NCI-H146 treated with DMSO at 0.1 percent for 48 hours (cell line): ENCODE measurements at regions not wholly inside any gene's neighbourhood (a gene's known extent, or its start where the extent isn't known, plus 50 kb on each side); places are given as distances from the start of the nearest gene placed in this dataset.

Experiments
- DNase-seq: peaks from one replicate; lab custom pipeline; 2025; ENCODE audit not compliant: unreplicated experiment; lab: John Stamatoyannopoulos, UW

DNA sequence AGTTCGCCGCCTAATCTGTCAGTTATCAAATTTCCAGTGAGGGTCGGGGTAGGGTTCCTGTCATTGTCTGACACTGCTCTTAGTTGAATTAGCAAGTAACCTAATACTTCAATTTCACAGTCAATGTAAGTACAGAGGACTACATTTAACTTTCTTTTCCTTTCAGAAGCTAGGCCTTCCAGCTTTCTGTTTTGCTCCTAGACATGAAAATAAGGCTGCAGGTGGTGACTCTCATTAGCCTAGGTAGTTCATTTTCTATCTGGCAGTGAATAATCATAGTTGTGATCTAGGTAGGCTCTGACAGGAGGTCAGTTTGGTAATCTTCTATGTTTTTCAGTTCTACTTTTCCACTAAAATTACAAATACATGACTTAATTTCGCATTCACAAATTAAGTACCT, 783.1 kb downstream of the MRPL39 start:
- no peak for DNase-seq

- no peak for DNase-seq
Observed at GRCh38 chr21:24823247-24823646, 784.0 kb downstream of the MRPL39 start.

- DNase-seq, result no peak
Observed at GRCh38 chr21:24785033-24785432, 822.2 kb downstream of the MRPL39 start.

- DNase-seq, result no peak
Observed at GRCh38 chr21:24781146-24781545, 826.1 kb downstream of the MRPL39 start.

- no peak for DNase-seq
Observed at GRCh38 chr21:24759348-24760075, 847.8 kb downstream of the MRPL39 start.

- DNase-seq, result no peak
Observed at GRCh38 chr21:24738063-24738462, 869.2 kb downstream of the MRPL39 start.

GRCh38 chr21:24737296-24737850, 869.9 kb downstream of the MRPL39 start:
- DNase-seq, result no peak

- DNase-seq, result no peak
Observed at GRCh38 chr21:24730661-24731060, 876.6 kb downstream of the MRPL39 start.

DNA sequence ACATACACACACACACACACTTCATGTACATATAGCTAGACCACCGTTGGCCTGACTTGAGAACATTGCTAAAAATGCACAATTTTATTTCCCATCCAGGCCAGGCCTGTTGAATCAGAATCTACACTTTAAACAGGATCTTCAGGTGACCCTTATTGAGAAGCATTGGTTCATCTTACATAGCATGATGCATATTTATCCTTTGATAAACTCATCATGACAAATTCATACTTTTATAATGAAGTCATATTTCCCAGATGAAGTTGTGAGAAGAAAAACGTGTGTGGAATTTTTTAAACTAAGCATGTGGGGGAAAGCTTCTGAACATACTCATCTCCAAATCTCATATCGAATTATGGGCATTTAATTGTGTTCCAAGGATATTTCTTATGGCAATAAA, 877.7 kb downstream of the MRPL39 start:
- no peak for DNase-seq

DNA sequence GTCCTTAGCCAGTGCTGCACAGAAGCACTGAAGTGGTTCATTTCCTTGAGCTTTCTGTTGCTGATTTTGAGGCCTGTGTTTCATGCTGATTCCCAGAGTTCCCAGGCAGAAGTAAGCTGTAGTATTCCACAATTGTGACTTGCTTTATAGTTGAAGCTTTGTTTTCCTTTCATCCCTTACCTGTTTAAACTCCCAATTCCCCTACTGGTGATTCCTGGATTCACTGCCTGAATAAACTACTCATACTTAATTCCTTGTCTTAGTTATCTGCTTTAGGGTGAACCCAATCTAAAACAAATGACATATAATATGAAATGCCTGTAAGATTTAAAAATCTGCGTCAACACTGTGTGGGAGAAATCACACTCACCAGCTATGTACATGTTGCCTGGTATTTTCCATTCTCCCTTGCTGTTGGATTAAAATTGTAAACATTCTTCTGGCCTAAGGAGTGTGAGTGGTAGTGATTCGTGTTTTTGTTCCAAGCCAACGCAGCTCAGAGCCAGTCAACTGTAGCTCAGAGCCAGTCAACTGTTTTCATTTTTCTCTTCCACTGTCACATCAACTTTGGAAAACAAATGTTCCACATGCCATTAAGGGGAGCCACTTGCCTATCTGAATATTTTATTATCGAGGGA, 879.4 kb downstream of the MRPL39 start:
- no peak for DNase-seq

DNA sequence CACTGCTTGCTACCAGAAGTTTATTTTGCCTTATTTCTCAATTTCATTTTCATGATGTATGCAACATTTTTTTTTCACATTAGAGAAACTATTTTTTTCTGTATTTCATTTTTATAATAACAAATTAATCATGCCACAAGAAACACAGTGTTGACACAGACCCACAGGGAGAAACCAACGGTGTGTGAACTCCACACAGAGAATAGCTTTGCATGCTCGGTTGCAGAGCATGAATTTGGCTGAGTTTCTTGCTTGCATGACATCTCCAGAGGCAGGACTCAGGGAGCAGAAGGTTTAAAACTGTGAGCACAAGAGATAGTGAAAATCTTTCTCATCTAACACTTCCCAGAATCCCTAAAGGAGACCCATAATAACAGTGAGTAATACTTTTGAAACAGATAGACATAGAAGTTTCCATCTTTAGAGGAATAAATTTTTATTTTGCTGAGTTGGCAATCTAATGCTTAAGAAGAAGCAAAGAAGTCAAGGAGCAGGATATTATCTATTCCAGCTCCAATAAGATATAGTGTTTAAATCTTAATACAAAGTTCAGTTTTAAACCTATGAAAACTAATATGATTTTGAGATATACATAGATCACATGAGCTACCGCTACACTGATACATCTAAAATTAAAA, 890.9 kb downstream of the MRPL39 start:
- DNase-seq, result no peak

GRCh38 chr21:24714646-24715200, 892.6 kb downstream of the MRPL39 start:
- DNase-seq, result no peak

DNA sequence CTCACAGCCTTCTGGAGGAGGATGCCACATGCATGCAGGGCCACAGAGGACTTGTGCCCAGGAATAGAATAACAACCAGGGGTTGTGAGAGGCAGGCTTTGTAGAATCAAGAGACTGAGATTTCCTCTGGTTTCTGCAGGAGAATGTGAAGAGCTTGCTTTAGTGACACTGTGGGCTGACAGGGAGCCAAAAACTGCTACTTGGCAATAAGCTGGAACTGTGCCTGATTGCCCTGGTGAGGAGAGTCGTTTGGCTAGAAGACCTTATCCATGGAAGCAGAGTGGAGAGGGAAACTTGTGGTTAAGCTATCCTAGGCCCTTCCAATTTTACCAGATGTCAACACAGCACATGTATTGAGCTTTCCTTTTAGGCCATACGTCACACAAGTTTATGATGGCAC, 902.1 kb downstream of the MRPL39 start:
- no peak for DNase-seq

- no peak for DNase-seq
Observed at GRCh38 chr21:24693779-24694178, 913.5 kb downstream of the MRPL39 start.

- no peak for DNase-seq
Observed at GRCh38 chr21:24681456-24681855, 925.8 kb downstream of the MRPL39 start.

DNA sequence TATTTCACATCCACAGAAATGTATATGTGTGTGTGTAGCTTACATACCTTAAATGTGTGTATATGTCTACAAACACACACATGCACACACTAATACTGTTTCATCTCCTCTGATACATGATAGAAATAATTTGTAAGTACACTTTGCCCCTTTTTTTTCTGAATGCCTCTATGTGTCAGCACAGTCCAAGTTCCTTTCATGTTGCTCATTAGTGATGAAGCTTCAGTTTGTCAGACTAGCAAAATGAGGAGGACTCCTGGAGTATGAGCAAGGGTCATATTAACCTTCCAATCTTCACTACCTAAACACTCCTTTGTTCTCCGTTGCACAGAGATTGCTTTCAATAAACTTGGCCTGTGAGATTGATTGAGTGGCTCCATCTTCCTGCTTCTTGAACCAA, 935.4 kb downstream of the MRPL39 start:
- DNase-seq, result no peak

GRCh38 chr21:24658926-24659325, 948.4 kb downstream of the MRPL39 start:
- no peak for DNase-seq

GRCh38 chr21:24658026-24658425, 949.3 kb downstream of the MRPL39 start:
- DNase-seq, result no peak

- no peak for DNase-seq
Observed at GRCh38 chr21:24649691-24650090, 957.6 kb downstream of the MRPL39 start.

DNA sequence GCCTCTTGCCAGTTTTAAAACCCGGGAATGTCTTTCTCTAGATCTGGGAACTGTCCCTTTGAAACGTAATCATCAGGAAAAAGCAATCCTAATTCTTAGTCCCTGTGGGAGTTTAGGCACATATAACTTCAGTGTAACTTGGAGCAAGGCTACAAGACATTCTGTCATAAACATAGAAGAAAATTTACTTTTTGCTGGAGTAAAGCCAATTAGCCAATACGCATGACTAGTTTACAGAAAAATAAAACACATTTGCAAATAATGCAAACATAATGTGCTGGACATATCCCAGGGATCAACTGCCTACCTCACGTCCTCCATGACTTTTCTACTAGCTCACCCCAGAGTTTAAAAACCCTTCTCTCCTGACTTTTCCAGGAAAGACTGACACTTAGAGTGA, 970.6 kb downstream of the MRPL39 start:
- no peak for DNase-seq

DNA sequence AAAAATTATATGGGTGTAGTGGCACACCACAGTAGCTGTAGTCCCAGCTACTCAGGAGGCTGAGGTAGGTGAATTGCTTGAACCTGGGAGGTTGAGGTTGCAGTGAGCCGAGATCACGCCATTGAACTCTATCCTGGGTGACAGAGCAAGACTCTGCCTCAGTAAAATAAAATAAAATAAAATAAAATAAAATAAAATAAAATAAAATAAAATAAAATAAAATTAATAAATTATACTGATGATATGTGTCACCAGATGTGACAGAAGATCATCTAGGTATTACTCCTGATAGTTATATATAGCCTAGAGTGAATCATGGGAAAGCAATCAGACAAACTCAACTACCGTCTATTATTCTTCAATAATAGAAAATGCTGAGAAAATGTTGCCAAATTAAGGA, 972.5 kb downstream of the MRPL39 start:
- no peak for DNase-seq

DNA sequence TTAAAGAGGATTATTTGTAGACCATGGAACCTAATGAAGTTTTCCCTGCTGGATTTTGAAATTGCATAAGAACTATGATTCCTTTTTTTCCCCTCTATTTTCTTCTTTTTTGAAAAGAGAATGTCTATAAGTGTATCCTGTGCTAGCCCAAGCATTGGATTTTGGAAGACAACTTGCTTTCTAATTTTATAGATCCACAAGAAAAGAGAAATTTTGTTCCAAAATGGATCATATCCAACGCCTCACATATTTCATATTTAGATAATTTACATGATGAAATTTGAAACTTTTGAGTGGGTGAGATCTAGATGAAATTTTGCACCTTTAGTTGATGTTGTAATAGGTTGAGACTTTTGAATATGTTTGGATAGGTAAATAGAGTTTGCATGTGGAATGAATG, 978.7 kb downstream of the MRPL39 start:
- no peak for DNase-seq
